Smooth muscle cell (in vitro differentiated cells): ENCODE measurements at regions not wholly inside any gene's neighbourhood (a gene's known extent, or its start where the extent isn't known, plus 50 kb on each side); places are given as distances from the start of the nearest gene placed in this dataset.

ENCODE experiments used
- DNase-seq: peaks from one replicate; lab custom pipeline; 2025; ENCODE audit not compliant: unreplicated experiment; lab: John Stamatoyannopoulos, UW
- H2AFZ ChIP-seq: fragments of 200-600 bp; sonication (generic); 2 replicates; pipeline ENCODE4 v1.6.0; 2016; ENCODE audit warnings: antibody characterized with exemption, low read depth, mild to moderate bottlenecking
- H3F3A ChIP-seq: fragments of 200-600 bp; sonication (generic); 2 replicates; pipeline ENCODE4 v1.6.0; 2017; ENCODE audit warnings: antibody characterized with exemption, low read depth
- H3K27ac ChIP-seq: fragments of 200-600 bp; sonication (generic); 2 replicates; pipeline ENCODE4 v1.5.1; 2016; ENCODE audit warnings: low read depth, mild to moderate bottlenecking
- H3K27me3 ChIP-seq: fragments of 200-600 bp; sonication (generic); 2 replicates; pipeline ENCODE4 v1.6.1; 2016; ENCODE audit warnings: low read depth, mild to moderate bottlenecking
- H3K36me3 ChIP-seq: fragments of 200-600 bp; sonication (generic); 2 replicates; pipeline ENCODE4 v1.5.1; 2016; ENCODE audit warnings: low read depth
- H3K4me1 ChIP-seq: fragments of 200-600 bp; sonication (generic); 2 replicates; pipeline ENCODE4 v1.5.1; 2016; ENCODE audit warnings: low read depth
- H3K4me2 ChIP-seq: fragments of 200-600 bp; sonication (generic); 2 replicates; pipeline ENCODE4 v1.6.0; 2016; ENCODE audit warnings: mild to moderate bottlenecking
- H3K4me3 ChIP-seq: fragments of 200-600 bp; sonication (generic); 2 replicates; pipeline ENCODE4 v1.5.1; 2016; ENCODE audit warnings: mild to moderate bottlenecking
- H3K79me2 ChIP-seq: fragments of 200-600 bp; sonication (generic); 2 replicates; pipeline ENCODE4 v1.6.0; 2016; ENCODE audit warnings: low read depth, mild to moderate bottlenecking
- H3K9ac ChIP-seq: fragments of 200-600 bp; sonication (generic); 2 replicates; pipeline ENCODE4 v1.6.0; 2016; ENCODE audit warnings: low read depth
- H3K9me3 ChIP-seq: fragments of 200-600 bp; sonication (generic); replicated peaks from 2 replicates; pipeline ENCODE4 v1.5.1; 2016; ENCODE audit warnings: low read depth
- H4K20me1 ChIP-seq: fragments of 200-600 bp; sonication (generic); 2 replicates; pipeline ENCODE4 v1.6.0; 2016; ENCODE audit warnings: low read depth
- WGBS: methylation state at CpG from one replicate; pipeline ENCODE4 v1.1.7; 2016; ENCODE audit warnings: low lambda C conversion rate; 5-methylcytosine and 5-hydroxymethylcytosine counted together
- TF ChIP-seq, protein P1 (sequence below): fragments of 200-600 bp; sonication (generic); IDR thresholded peaks from 2 replicates; pipeline ENCODE4 v1.5.1; 2017; ENCODE audit warnings: borderline replicate concordance, mild to moderate bottlenecking, antibody characterized with exemption; ENCODE audit not compliant: insufficient read depth, poor library complexity, severe bottlenecking

DNA sequence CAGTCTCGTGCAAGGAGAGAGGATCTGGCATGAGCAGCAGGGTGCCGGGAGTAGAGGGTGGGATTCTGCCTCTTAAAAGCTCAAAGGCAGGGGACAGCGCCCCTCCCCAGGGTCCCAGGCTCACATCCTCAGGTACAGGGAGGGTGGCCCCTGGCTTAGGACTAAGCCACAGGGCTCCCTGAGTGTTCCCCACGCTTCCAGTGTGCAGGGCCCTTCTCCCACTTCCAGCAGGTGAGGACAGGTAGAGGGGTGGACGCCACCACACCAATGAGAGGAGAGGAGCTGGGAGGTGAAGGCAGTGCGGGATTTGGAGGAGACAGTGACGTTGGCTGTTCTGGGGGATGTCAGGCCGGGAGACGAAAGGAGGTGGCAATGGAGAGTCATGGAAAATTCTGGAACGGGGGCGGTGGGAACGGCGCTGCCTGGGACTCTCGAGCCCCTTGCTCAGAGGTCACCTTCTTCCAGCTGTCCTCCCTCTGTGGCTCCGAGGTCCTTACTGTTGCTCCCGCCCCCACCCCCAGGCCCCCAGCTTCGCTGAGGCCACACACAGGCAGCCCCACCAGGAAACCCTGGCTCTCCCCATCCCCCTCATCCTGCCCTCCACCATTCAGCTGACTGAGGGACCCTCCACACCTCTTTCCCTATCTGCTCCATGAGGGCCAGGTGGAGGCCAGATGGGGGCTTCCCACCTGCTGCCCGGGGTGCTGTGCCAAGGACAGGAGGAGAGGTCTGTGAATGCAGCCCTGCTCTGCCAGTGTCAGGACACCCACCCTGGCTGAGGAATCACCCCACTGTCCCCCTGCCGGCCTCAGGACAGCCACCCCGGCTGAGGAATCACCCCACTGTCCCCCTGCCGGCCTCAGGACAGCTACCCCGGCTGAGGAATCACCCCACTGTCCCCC, 57.7 kb upstream of the ACSF3 start:
- H3F3A ChIP-seq, result no peaks in the 10 kb centered on the region
- no peaks in the 10 kb centered on the region for H3K4me1 ChIP-seq
- no peak overlapping the region for H3K4me3 ChIP-seq
- no peak overlapping the region for H3K9ac ChIP-seq
- 83% methylated on average over 13 of the region's 22 CpGs for WGBS
- H3K4me2 ChIP-seq, result no peak overlapping the region
- TF ChIP-seq, protein P1, sequence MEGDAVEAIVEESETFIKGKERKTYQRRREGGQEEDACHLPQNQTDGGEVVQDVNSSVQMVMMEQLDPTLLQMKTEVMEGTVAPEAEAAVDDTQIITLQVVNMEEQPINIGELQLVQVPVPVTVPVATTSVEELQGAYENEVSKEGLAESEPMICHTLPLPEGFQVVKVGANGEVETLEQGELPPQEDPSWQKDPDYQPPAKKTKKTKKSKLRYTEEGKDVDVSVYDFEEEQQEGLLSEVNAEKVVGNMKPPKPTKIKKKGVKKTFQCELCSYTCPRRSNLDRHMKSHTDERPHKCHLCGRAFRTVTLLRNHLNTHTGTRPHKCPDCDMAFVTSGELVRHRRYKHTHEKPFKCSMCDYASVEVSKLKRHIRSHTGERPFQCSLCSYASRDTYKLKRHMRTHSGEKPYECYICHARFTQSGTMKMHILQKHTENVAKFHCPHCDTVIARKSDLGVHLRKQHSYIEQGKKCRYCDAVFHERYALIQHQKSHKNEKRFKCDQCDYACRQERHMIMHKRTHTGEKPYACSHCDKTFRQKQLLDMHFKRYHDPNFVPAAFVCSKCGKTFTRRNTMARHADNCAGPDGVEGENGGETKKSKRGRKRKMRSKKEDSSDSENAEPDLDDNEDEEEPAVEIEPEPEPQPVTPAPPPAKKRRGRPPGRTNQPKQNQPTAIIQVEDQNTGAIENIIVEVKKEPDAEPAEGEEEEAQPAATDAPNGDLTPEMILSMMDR, result no peak
- H4K20me1 ChIP-seq, result no peaks in the 10 kb centered on the region
- H3K27me3 ChIP-seq, result no peaks in the 10 kb centered on the region
- H3K36me3 ChIP-seq, result no peaks in the 10 kb centered on the region
- H3K79me2 ChIP-seq, result no peaks in the 10 kb centered on the region
- H2AFZ ChIP-seq, result no peak overlapping the region
- no peak overlapping the region for H3K27ac ChIP-seq
- no peaks in the 10 kb centered on the region for H3K9me3 ChIP-seq
- DNase-seq, result no peak

DNA sequence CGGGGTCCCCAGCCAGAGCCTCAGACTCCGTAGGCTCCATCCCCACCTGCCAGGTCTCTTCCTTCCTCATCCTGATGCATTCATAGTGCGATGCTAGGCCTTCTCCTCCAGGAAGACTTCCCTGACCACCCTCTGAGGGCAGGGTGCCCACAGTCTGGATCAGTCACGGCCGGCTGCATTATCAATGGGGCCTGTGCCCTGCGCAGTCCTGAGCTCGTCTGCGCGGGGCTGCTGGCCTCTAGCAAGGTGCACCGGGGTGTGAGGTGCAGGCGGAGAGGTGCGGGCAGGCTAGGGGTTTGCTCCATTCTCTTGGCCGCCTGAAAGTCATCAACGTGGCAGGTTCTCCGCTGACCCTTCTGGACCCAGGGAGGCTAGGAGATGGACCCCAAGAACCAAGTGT, 56.9 kb upstream of the ACSF3 start:
- Histone ChIP-seq H3K4me1 (no peaks in the 10 kb centered on the region), H4K20me1 (no peaks in the 10 kb centered on the region), H3K4me2 (no peak overlapping the region), H3K36me3 (no peaks in the 10 kb centered on the region), H3K79me2 (no peaks in the 10 kb centered on the region), H3K27me3 (no peaks in the 10 kb centered on the region), H2AFZ (no peak overlapping the region), H3K27ac (no peak overlapping the region), H3F3A (no peaks in the 10 kb centered on the region), H3K9me3 (no peaks in the 10 kb centered on the region), H3K4me3 (no peak overlapping the region), H3K9ac (no peak overlapping the region)
- 87% methylated on average over 15 of the region's 15 CpGs for WGBS
- no peak for DNase-seq
- TF ChIP-seq, protein P1, result no peak

DNA sequence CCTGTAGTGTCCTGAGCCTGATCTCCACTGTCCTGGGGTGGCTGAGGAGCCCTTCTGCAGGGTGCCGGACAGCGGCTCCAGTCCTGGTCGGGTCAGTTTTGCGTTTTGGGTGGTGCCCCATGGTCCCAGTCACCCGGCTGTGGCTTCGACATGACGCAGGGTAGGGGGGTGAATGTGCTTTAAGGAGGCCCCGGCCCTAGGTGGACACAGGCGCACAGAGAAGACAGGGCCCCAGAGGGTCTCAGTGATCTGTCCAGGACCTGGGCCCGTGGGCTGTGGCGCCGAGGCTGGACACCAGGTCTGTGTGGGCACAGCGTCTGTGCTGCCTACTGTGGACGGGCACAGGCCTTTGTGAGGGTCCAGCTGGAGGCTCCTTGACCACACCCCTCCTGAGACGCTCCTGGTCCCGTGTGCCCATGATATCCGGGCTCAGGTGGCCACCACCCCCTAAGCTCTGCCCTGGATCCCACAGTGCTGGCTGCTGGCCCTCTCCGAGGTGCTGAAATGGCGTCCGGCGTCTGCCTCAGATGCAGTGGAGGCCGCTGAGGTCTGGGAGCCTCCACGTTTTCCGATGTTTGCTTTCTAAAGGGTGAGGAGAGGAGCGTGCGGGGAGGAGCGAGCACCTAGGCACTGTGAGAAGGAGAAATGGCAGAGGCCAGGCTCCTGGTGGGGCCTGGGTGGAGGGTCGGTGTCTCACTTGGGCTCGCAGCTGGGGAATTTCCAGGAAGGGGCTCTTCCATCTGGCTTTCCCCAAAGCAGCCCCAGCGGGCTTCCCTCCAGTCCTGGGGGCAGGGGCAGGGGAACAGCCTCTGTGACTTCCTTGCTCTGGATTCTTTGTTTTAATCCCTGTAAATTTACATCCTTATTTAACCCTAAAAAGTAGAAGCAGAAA, 56.1 kb upstream of the ACSF3 start:
- Histone ChIP-seq H3K4me1 (no peaks in the 10 kb centered on the region), H3K9ac (no peak overlapping the region), H3K9me3 (no peaks in the 10 kb centered on the region), H3K4me2 (no peak overlapping the region), H3K36me3 (no peaks in the 10 kb centered on the region), H3K27me3 (no peaks in the 10 kb centered on the region), H3K27ac (no peak overlapping the region), H3K79me2 (no peaks in the 10 kb centered on the region), H4K20me1 (no peaks in the 10 kb centered on the region), H3K4me3 (no peak overlapping the region), H2AFZ (no peak overlapping the region), H3F3A (no peaks in the 10 kb centered on the region)
- WGBS, result 57% methylated on average over 30 of the region's 30 CpGs
- peak; percentile 8 for DNase-seq
- TF ChIP-seq, protein P1, result no peak
